ENCODE measurements at regions not wholly inside any gene's neighbourhood (a gene's known extent, or its start where the extent isn't known, plus 50 kb on each side); places are given as distances from the start of the nearest gene placed in this dataset.
A peak's percentile ranks its signal among the peaks of the same experiment; 100 is the strongest.
"Not testable (repeated sequence)": the region's sequence is repeated elsewhere in the genome, so short reads cannot be mapped to it uniquely, and the experiment has no call there.

DNA sequence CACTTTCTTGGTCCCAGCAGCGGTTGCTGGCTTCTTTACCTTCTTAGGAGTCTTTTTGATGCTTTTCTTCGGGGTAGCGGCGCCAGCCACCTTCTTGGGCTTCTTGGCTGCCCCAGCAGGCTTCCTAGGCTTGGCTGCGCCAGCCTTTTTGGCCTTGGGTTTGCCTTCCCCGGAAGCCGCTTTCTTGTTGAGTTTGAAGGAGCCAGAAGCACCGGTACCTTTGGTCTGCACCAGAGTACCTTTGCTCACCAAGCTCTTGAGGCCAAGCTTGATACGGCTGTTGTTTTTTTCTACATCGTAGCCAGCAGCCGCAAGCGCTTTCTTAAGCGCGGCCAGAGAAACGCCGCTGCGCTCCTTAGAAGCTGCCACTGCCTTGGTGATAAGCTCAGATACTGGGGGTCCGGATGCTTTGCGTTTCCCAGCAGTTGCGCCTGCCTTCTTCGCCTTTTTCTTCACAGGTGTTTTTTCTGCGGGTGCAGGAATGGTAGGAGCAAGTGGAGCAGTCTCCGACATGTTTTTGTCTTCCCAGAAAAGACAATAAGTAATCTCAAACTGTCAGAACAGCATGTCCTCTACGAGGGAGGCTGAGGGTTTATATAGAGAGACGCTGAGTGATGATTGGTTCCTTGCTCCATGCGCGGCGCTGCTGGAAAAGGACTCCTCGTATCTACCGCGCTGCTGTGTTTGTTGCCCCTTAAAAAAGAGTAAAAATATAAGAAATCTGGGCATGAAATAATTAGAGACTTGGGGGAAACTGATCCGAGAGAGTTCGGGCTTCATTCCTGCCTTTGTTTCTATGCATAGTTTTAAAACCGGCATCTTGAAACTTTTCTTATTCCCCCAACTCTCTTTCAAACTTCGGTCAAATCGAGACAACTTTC, 130.3 kb upstream of the BTN3A2 start:
- DNase-seq (ENCODE audit: low spot score) = no peak
- Histone ChIP-seq H2BK5ac (ENCODE audit: low read length) (no peak overlapping the region), H3K4me2 (ENCODE audit: insufficient read depth, low read length, poor library complexity, severe bottlenecking) (peak overlapping the region; percentile 59), H3K27me3 (ENCODE audit: control insufficient read depth in 3 of 3, insufficient read depth in 3 of 3, low read depth in 1 of 3, low read length in 3 of 3) (no peaks in the 10 kb centered on the region), H2BK12ac (ENCODE audit: low read length) (no peak overlapping the region), H3K9ac (ENCODE audit: low read depth, low read length, poor library complexity) (peak overlapping the region; percentile 64), H3K79me1 (ENCODE audit: low read depth, low read length) (no peaks in the 10 kb centered on the region), H2BK120ac (ENCODE audit: low read depth, low read length) (no peak overlapping the region), H4K91ac (ENCODE audit: low read depth, low read length, poor library complexity) (no peak overlapping the region), H2BK15ac (ENCODE audit: low read length) (no peak overlapping the region), H3K14ac (ENCODE audit: low read length) (no peak overlapping the region), H3K27ac (replicated peaks; ENCODE audit: low read length) (peak overlapping the region; percentile 74), H3K4ac (ENCODE audit: low read length) (no peak overlapping the region), H3K23ac (ENCODE audit: low read depth, low read length, poor library complexity) (peak overlapping the region; percentile 98), H4K8ac (ENCODE audit: low read depth, low read length) (no peak overlapping the region), H3K4me3 (ENCODE audit: low read length in 2 of 2) (peak overlapping the region; percentile 57 to 80), H2AFZ (ENCODE audit: low read length) (peak overlapping the region; percentile 86), H2AK5ac (ENCODE audit: low read depth, low read length) (no peak overlapping the region), H3K18ac (ENCODE audit: low read length) (peak overlapping the region; percentile 66), H3K36me3 (replicated peaks in 1 of 2; ENCODE audit: control insufficient read depth in 2 of 2, insufficient read depth in 2 of 2, low read length in 2 of 2) (no peaks in the 10 kb centered on the region), H3K4me1 (ENCODE audit: control insufficient read depth in 2 of 2, insufficient read depth in 1 of 2, low read depth in 1 of 2, low read length in 2 of 2) (peaks cover 0 to 7% of the 10 kb centered on the region in 2 donors), H3K9me3 (replicated peaks in 1 of 2; ENCODE audit: control insufficient read depth in 2 of 2, insufficient read depth in 1 of 2, low read depth in 1 of 2, low read length in 2 of 2) (no peaks in the 10 kb centered on the region)
- WGBS, 2 donors (ENCODE audit: extremely low coverage in 2 of 2, insufficient read length in 2 of 2, insufficient replicate concordance in 1 of 2) = no CpG with 5 or more reads among the region's 36 CpGs

DNA sequence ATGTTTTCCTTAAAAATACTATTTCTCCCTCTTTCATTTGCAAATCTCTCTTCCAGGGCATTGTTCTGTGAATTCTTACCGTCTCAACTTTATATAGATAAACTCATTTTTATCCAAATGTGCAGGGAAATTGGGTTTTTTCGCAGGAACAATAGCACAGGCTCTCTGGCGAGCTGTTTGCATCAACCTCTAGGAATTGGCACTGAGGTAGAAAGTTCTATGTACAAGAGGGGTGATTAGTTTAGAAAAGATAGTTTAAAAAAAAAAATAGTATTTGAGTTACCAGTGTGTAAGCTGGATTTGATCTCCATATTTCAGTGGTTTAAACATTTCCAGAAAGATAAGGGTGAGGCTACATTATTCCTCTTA, 129.7 kb upstream of the BTN3A2 start:
- Histone ChIP-seq H4K8ac (ENCODE audit: low read depth, low read length) (no peak overlapping the region), H2BK120ac (ENCODE audit: low read depth, low read length) (no peak overlapping the region), H3K79me1 (ENCODE audit: low read depth, low read length) (no peaks in the 10 kb centered on the region), H2BK5ac (ENCODE audit: low read length) (no peak overlapping the region), H3K27ac (replicated peaks; ENCODE audit: low read length) (no peak overlapping the region), H2BK15ac (ENCODE audit: low read length) (no peak overlapping the region), H3K9me3 (replicated peaks in 1 of 2; ENCODE audit: control insufficient read depth in 2 of 2, insufficient read depth in 1 of 2, low read depth in 1 of 2, low read length in 2 of 2) (no peaks in the 10 kb centered on the region), H4K91ac (ENCODE audit: low read depth, low read length, poor library complexity) (no peak overlapping the region), H3K36me3 (replicated peaks in 1 of 2; ENCODE audit: control insufficient read depth in 2 of 2, insufficient read depth in 2 of 2, low read length in 2 of 2) (no peaks in the 10 kb centered on the region), H3K9ac (ENCODE audit: low read depth, low read length, poor library complexity) (no peak overlapping the region), H2BK12ac (ENCODE audit: low read length) (no peak overlapping the region), H3K4ac (ENCODE audit: low read length) (no peak overlapping the region), H3K27me3 (ENCODE audit: control insufficient read depth in 3 of 3, insufficient read depth in 3 of 3, low read depth in 1 of 3, low read length in 3 of 3) (no peaks in the 10 kb centered on the region), H2AFZ (ENCODE audit: low read length) (peak overlapping the region; percentile 86), H2AK5ac (ENCODE audit: low read depth, low read length) (no peak overlapping the region), H3K4me2 (ENCODE audit: insufficient read depth, low read length, poor library complexity, severe bottlenecking) (peak overlapping the region; percentile 38), H3K18ac (ENCODE audit: low read length) (no peak overlapping the region), H3K14ac (ENCODE audit: low read length) (no peak overlapping the region), H3K4me1 (ENCODE audit: control insufficient read depth in 2 of 2, insufficient read depth in 1 of 2, low read depth in 1 of 2, low read length in 2 of 2) (peaks cover 0 to 7% of the 10 kb centered on the region in 2 donors), H3K23ac (ENCODE audit: low read depth, low read length, poor library complexity) (no peak overlapping the region), H3K4me3 (ENCODE audit: low read length in 2 of 2) (peak overlapping the region in 1 of 2 donors; percentile 57)
- no CpG with 5 or more reads among the region's 3 CpGs for WGBS, 2 donors (ENCODE audit: extremely low coverage in 2 of 2, insufficient read length in 2 of 2, insufficient replicate concordance in 1 of 2)
- DNase-seq (ENCODE audit: low spot score) = no peak

DNA sequence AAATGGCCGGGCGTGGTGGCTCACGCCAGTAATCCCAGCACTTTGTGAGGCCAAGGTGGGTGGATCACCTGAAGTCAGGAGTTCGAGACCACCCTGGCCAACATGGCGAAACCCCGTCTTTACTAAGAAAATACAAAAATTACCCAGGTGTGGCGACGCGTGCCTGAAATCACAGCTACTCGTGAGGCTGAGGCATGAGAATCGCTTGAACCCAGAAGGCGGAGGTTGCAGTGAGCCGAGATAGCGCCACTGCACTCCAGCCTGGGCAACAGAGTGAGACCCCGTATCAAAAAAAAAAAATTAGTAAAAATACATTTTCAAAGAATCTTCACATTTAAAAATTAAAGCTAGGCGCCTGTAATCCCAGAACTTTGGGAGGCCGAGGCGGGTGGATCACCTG, 125.6 kb upstream of the BTN3A2 start:
- not testable (repeated sequence) for H2BK5ac ChIP-seq (ENCODE audit: low read length); H3K9me3 ChIP-seq (replicated peaks in 1 of 2; ENCODE audit: control insufficient read depth in 2 of 2, insufficient read depth in 1 of 2, low read depth in 1 of 2, low read length in 2 of 2); H3K36me3 ChIP-seq (replicated peaks in 1 of 2; ENCODE audit: control insufficient read depth in 2 of 2, insufficient read depth in 2 of 2, low read length in 2 of 2); H3K18ac ChIP-seq (ENCODE audit: low read length); H3K27ac ChIP-seq (replicated peaks; ENCODE audit: low read length); H2BK12ac ChIP-seq (ENCODE audit: low read length); H2AFZ ChIP-seq (ENCODE audit: low read length); H3K23ac ChIP-seq (ENCODE audit: low read depth, low read length, poor library complexity); H3K79me1 ChIP-seq (ENCODE audit: low read depth, low read length); DNase-seq (ENCODE audit: low spot score); H2BK15ac ChIP-seq (ENCODE audit: low read length); H3K4ac ChIP-seq (ENCODE audit: low read length); H3K9ac ChIP-seq (ENCODE audit: low read depth, low read length, poor library complexity); H3K14ac ChIP-seq (ENCODE audit: low read length); H3K27me3 ChIP-seq (ENCODE audit: control insufficient read depth in 3 of 3, insufficient read depth in 3 of 3, low read depth in 1 of 3, low read length in 3 of 3); H4K8ac ChIP-seq (ENCODE audit: low read depth, low read length); H4K91ac ChIP-seq (ENCODE audit: low read depth, low read length, poor library complexity); H2BK120ac ChIP-seq (ENCODE audit: low read depth, low read length); H3K4me3 ChIP-seq (ENCODE audit: low read length in 2 of 2); H3K4me1 ChIP-seq (ENCODE audit: control insufficient read depth in 2 of 2, insufficient read depth in 1 of 2, low read depth in 1 of 2, low read length in 2 of 2); H3K4me2 ChIP-seq (ENCODE audit: insufficient read depth, low read length, poor library complexity, severe bottlenecking); H2AK5ac ChIP-seq (ENCODE audit: low read depth, low read length)
- no CpG with 5 or more reads among the region's 18 CpGs for WGBS, 2 donors (ENCODE audit: extremely low coverage in 2 of 2, insufficient read length in 2 of 2, insufficient replicate concordance in 1 of 2)

DNA sequence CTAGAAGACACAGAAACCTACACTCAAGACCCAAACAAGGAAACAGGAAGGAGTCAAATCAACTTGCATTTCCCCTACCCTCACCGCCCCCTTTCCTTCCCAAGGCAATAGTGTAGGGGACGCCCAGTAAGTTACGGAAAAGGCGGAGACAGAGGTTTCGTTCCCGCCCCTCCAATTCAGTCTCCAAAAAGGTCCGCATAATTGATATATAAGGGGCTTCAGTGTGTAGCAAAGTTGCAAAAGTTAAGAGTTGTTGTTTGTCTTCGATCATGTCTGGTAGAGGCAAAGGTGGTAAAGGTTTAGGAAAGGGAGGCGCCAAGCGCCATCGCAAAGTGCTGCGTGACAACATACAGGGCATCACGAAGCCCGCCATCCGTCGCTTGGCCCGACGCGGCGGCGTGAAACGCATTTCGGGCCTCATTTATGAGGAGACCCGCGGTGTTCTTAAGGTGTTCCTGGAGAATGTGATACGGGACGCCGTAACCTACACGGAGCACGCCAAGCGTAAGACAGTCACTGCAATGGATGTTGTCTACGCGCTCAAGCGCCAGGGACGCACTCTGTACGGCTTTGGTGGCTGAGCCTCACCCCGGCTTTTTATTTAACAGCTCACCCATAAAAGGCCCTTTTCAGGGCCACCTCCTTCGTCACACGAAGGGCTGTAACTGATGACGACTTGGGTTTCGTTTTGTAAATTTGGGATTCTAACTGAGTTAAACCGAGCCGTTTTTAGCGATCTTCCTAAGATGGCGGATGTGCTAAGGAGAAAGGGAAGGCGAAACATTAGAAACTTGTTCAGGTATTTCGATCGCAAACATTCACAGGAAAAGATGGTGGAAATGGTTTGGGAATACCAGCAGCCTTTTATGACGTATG, 124.6 kb upstream of the BTN3A2 start:
- no peak overlapping the region for H4K91ac ChIP-seq (ENCODE audit: low read depth, low read length, poor library complexity)
- peak overlapping the region; percentile 92 for H3K18ac ChIP-seq (ENCODE audit: low read length)
- peak overlapping the region; percentile 91 for H3K9ac ChIP-seq (ENCODE audit: low read depth, low read length, poor library complexity)
- H2BK120ac ChIP-seq (ENCODE audit: low read depth, low read length) = no peak overlapping the region
- WGBS, 2 donors (ENCODE audit: extremely low coverage in 2 of 2, insufficient read length in 2 of 2, insufficient replicate concordance in 1 of 2) = no CpG with 5 or more reads among the region's 49 CpGs
- H2BK12ac ChIP-seq (ENCODE audit: low read length) = no peak overlapping the region
- peak overlapping the region; percentile 88 for H2BK5ac ChIP-seq (ENCODE audit: low read length)
- no peak overlapping the region for H3K14ac ChIP-seq (ENCODE audit: low read length)
- H2AFZ ChIP-seq (ENCODE audit: low read length) = no peak overlapping the region
- no peak for DNase-seq (ENCODE audit: low spot score)
- H3K23ac ChIP-seq (ENCODE audit: low read depth, low read length, poor library complexity) = peak overlapping the region; percentile 99
- H3K9me3 ChIP-seq (replicated peaks in 1 of 2; ENCODE audit: control insufficient read depth in 2 of 2, insufficient read depth in 1 of 2, low read depth in 1 of 2, low read length in 2 of 2) = no peaks in the 10 kb centered on the region
- H2BK15ac ChIP-seq (ENCODE audit: low read length) = no peak overlapping the region
- no peaks in the 10 kb centered on the region for H3K27me3 ChIP-seq (ENCODE audit: control insufficient read depth in 3 of 3, insufficient read depth in 3 of 3, low read depth in 1 of 3, low read length in 3 of 3)
- H3K79me1 ChIP-seq (ENCODE audit: low read depth, low read length) = no peaks in the 10 kb centered on the region
- peaks cover 0 to 2% of the 10 kb centered on the region in 2 donors for H3K4me1 ChIP-seq (ENCODE audit: control insufficient read depth in 2 of 2, insufficient read depth in 1 of 2, low read depth in 1 of 2, low read length in 2 of 2)
- no peaks in the 10 kb centered on the region for H3K36me3 ChIP-seq (replicated peaks in 1 of 2; ENCODE audit: control insufficient read depth in 2 of 2, insufficient read depth in 2 of 2, low read length in 2 of 2)
- peak overlapping the region in 1 of 2 donors; percentile 82 for H3K4me3 ChIP-seq (ENCODE audit: low read length in 2 of 2)
- H2AK5ac ChIP-seq (ENCODE audit: low read depth, low read length) = no peak overlapping the region
- H3K4ac ChIP-seq (ENCODE audit: low read length) = no peak overlapping the region
- no peak overlapping the region for H4K8ac ChIP-seq (ENCODE audit: low read depth, low read length)
- peak overlapping the region; percentile 88 for H3K27ac ChIP-seq (replicated peaks; ENCODE audit: low read length)
- H3K4me2 ChIP-seq (ENCODE audit: insufficient read depth, low read length, poor library complexity, severe bottlenecking) = peak overlapping the region; percentile 47
